Mesothelial cell of epicardium (in vitro differentiated cells): ENCODE measurements at regions not wholly inside any gene's neighbourhood (a gene's known extent, or its start where the extent isn't known, plus 50 kb on each side); places are given as distances from the start of the nearest gene placed in this dataset.

Experiments
- DNase-seq, 2 experiments: peaks; one replicate each; pipeline ENCODE4 v3.0.0; 2021; ENCODE audit warnings: low spot score in 2 of 2; ENCODE audit not compliant: unreplicated experiment in 2 of 2
- H3K27ac Mint-ChIP-seq: 2 replicates; pipeline ENCODE4 v1.8.0; 2021; ENCODE audit warnings: mixed read lengths
- H3K27me3 Mint-ChIP-seq: 2 replicates; pipeline ENCODE4 v1.8.0; 2021; ENCODE audit warnings: low read depth, mixed read lengths
- H3K36me3 Mint-ChIP-seq: 2 replicates; pipeline ENCODE4 v1.8.0; 2021; ENCODE audit warnings: mixed read lengths
- H3K4me1 Mint-ChIP-seq: 2 replicates; pipeline ENCODE4 v1.8.0; 2021; ENCODE audit warnings: mixed read lengths
- H3K4me3 Mint-ChIP-seq: 2 replicates; pipeline ENCODE4 v1.8.0; 2021; ENCODE audit warnings: mild to moderate bottlenecking, moderate library complexity, mixed read lengths
- H3K9me3 Mint-ChIP-seq: 2 replicates; pipeline ENCODE4 v1.8.0; 2021; ENCODE audit warnings: mixed read lengths
- TF ChIP-seq, protein P1 (sequence below): fragments of 200-600 bp; sonication (generic); IDR thresholded peaks from one replicate; pipeline ENCODE4 v1.5.0; 2021; ENCODE audit warnings: antibody characterized with exemption; ENCODE audit not compliant: unreplicated experiment

DNA sequence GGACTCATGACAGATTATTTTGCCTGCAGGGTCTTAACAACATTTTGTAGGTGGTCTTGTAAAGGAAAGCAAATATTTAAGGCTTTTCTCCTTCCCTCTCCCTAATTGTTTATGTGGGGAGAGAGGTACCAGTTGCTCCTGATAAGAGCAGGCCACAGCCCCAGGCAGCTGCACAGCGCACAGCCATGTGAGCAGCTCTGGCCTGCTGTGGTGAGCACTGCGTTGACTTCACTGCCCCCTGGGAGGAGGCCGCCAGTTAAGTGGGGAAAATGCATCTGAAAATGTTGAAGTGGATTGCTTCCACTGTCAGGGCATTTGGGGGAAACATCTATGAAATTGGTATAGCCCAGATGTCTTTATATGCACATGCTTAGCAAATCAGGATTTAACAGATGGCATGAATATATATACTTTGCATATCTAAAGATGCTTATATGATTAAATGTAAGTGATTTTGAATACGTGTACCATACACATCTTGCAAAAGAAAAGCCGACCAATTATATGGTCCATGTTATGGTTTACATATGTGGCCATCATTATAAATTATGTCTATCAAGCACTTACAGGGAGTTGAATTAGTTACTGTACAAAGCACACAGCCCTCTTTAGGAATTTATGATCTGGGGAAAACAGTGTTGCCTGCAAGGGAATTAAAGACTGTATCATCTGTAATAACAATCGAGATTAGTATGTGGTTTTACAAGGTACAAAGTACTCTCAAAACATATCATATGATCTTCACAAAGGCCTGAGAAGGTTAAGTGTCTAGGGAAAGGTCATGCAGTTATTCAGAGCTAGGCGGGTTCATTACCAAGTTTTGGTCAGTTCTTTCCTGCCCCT, 132.1 kb downstream of the RHOU start:
- Mint-ChIP-seq H3K4me1 (peaks cover 79% of the 10 kb centered on the region), H3K36me3 (no peaks in the 10 kb centered on the region), H3K27ac (peak overlapping the region; percentile 97), H3K4me3 (no peak overlapping the region), H3K9me3 (no peaks in the 10 kb centered on the region), H3K27me3 (no peaks in the 10 kb centered on the region)
- TF ChIP-seq, protein P1, sequence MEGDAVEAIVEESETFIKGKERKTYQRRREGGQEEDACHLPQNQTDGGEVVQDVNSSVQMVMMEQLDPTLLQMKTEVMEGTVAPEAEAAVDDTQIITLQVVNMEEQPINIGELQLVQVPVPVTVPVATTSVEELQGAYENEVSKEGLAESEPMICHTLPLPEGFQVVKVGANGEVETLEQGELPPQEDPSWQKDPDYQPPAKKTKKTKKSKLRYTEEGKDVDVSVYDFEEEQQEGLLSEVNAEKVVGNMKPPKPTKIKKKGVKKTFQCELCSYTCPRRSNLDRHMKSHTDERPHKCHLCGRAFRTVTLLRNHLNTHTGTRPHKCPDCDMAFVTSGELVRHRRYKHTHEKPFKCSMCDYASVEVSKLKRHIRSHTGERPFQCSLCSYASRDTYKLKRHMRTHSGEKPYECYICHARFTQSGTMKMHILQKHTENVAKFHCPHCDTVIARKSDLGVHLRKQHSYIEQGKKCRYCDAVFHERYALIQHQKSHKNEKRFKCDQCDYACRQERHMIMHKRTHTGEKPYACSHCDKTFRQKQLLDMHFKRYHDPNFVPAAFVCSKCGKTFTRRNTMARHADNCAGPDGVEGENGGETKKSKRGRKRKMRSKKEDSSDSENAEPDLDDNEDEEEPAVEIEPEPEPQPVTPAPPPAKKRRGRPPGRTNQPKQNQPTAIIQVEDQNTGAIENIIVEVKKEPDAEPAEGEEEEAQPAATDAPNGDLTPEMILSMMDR: no peak
- no peak for DNase-seq

DNA sequence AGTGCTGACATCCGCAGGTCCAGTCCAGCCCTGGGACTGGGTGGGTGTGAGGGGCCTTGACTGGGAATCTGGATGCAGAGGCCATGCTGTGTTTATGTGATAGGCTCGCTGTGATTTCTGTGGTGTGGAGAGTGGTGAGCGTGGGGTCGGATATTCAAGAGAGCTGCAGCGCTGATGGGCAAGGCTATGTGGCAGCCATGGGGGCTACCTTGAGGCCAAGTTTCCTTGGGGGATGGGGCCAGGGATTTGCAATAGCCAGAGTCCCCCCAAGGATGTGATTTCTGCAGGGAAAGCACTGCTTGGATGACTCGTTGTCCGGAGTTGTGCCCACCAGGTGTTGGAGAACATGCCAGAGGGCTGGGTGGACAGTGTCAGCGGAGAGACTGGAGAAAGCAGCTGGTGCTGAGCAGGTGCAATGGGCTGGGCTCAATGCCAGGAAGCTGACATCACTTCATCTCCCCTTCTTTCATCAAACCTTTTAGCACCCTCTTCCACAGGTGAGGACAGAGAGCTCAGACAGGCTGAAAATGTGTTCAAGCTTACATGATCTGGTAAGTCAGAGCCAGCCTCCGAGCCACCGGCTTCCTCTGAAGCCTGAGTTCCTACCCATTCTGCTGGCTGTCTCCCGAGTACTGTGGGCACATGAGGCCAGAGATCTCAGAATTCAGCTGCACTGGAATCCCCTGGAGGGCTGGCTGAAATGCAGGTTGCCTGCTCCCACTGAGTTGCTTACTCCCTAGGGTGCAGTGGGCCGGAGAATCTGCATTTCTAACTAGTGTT, 132.9 kb downstream of the RHOU start:
- Mint-ChIP-seq H3K36me3 (no peaks in the 10 kb centered on the region), H3K4me1 (peaks cover 73% of the 10 kb centered on the region), H3K27ac (peak overlapping the region; percentile 97), H3K9me3 (no peaks in the 10 kb centered on the region), H3K4me3 (no peak overlapping the region), H3K27me3 (no peaks in the 10 kb centered on the region)
- TF ChIP-seq, protein P1: no peak
- DNase-seq: no peak

DNA sequence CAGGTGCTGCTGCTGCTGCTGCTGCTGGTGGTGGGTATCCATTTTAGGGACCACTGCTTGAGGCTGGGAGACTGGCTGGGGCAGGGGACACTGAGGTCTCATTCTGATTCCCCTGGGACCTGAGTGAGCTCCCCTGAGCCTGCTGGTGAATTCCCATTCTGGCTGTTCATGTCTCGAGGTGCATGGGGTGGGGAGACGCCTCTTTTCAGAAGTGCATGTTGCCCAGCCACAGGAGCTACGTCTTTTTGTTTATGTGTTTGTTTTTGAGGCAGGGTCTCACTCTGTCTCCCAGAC, 133.4 kb downstream of the RHOU start:
- Mint-ChIP-seq H3K27me3 (no peaks in the 10 kb centered on the region), H3K4me3 (no peak overlapping the region), H3K27ac (no peak overlapping the region), H3K36me3 (no peaks in the 10 kb centered on the region), H3K4me1 (peaks cover 68% of the 10 kb centered on the region), H3K9me3 (no peaks in the 10 kb centered on the region)
- TF ChIP-seq, protein P1: no peak
- no peak for DNase-seq

DNA sequence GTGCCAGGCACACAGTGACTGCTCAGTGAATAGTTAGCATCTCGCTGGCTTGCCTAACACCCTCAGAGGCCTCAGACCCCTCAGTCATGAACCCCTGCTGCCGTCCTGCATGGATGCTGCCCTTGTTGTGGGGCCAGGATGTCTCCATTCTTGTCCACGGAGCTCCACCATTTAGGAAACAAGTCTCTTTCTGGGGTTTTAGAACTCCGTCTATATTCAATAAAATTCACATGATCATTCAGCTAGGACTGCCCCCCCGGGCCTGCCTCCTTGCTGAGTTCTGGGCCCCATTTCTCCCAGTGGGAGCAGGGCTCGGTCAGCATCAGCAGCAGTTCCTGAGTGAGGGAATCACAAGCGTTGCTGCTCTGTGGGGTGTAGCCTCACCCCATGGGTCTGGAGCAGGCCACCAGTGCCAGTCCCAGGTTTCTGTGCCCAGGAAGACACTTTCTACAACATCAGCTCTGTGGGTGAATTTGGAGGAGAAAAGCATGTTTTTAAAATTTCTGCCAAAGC, 134.1 kb downstream of the RHOU start:
- H3K27me3 Mint-ChIP-seq: no peaks in the 10 kb centered on the region
- no peaks in the 10 kb centered on the region for H3K36me3 Mint-ChIP-seq
- TF ChIP-seq, protein P1: no peak
- peaks cover 66% of the 10 kb centered on the region for H3K4me1 Mint-ChIP-seq
- no peak for DNase-seq
- H3K27ac Mint-ChIP-seq: peak overlapping the region; percentile 37
- H3K4me3 Mint-ChIP-seq: no peak overlapping the region
- H3K9me3 Mint-ChIP-seq: no peaks in the 10 kb centered on the region

DNA sequence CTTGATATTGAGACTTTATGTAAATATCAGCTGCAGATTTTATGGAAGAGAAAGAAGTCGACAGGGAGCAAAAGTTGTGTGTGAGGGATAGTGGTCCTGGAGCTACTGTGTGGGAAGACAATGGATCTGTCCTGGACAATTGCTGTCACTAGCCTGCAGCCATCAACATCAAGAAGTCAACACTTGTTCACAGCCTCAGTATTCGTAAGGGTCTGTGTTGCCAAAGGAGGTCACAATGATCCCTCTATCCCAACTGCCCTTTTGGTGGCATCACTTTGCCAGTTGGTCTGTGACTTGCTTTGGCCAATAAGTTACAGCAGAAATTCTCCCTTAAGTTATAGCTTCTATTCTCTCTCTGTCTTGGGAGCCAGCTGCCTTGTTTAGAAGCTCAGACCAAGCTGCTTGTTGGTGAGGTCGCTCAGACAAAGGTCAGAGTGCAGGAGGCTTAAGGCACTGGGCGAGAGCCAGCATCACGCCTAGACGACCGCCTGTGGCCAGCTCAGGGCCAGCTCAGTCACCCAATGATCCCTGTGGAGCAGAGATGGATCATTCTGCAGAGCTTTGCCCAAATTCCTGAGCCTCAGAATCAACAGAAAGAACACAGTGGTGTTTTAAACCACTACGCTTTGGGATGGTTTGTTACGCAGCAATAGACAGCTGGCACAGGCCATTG, 134.9 kb downstream of the RHOU start:
- Mint-ChIP-seq H3K36me3 (no peaks in the 10 kb centered on the region), H3K4me3 (no peak overlapping the region), H3K27ac (no peak overlapping the region), H3K27me3 (no peaks in the 10 kb centered on the region), H3K4me1 (peaks cover 60% of the 10 kb centered on the region), H3K9me3 (no peaks in the 10 kb centered on the region)
- TF ChIP-seq, protein P1: no peak
- DNase-seq: no peak
